Body of pancreas (tissue), 4 donors: ENCODE measurements at regions not wholly inside any gene's neighbourhood (a gene's known extent, or its start where the extent isn't known, plus 50 kb on each side); places are given as distances from the start of the nearest gene placed in this dataset.

ENCODE experiments used
- ATAC-seq: fragments of 150-250 bp; one replicate; pipeline ENCODE4 v1.9.1; 2016
- DNase-seq, 4 donors: peaks; one replicate each; pipeline ENCODE4 v3.0.0-alpha.2; 2019
- H3K27ac ChIP-seq, 4 donors: fragments of 200-600 bp; sonication (generic); 1 replicate in 3 of 4; 2 replicates in 1 of 4; pipeline versions ENCODE4 v1.5.1 to v1.6.1; 2016 to 2019; ENCODE audit warnings: mild to moderate bottlenecking in 1 of 4, mixed read lengths in 1 of 4, moderate library complexity in 1 of 4
- H3K27me3 ChIP-seq, 2 donors: fragments of 200-600 bp; sonication (generic); one replicate each; pipeline ENCODE4 v1.6.0; 2016; ENCODE audit warnings: mild to moderate bottlenecking in 1 of 2
- H3K36me3 ChIP-seq, 2 donors: fragments of 200-600 bp; sonication (generic); replicated peaks in 1 of 2; 2 replicates each; pipeline ENCODE4 v1.5.1; 2016; ENCODE audit warnings: low read depth in 2 of 2; ENCODE audit not compliant: insufficient read depth in 1 of 2
- H3K4me1 ChIP-seq: fragments of 200-600 bp; sonication (generic); one replicate; pipeline ENCODE4 v1.6.0; 2016
- H3K4me3 ChIP-seq, 2 donors: fragments of 200-600 bp; sonication (generic); 1 replicate in 1 of 2; 2 replicates in 1 of 2; pipeline ENCODE4 v1.5.1; 2016 to 2019
- H3K9me3 ChIP-seq, 3 donors: fragments of 200-600 bp; sonication (generic); 1 replicate in 2 of 3; 2 replicates in 1 of 3; pipeline ENCODE4 v1.5.1; 2016
- CTCF ChIP-seq, 7 experiments: fragments of 450-650 bp in 4 of 7; fragments of 200-600 bp in 3 of 7; sonication (generic) in 3 of 7; IDR thresholded peaks; one replicate each; pipeline ENCODE4 v1.5.1; 2016 to 2019; ENCODE audit warnings: antibody characterized with exemption in 7 of 7
- POLR2A ChIP-seq, 3 donors: fragments of 450-650 bp; IDR thresholded peaks; one replicate each; pipeline ENCODE4 v1.6.1; 2016; ENCODE audit warnings: antibody characterized with exemption in 3 of 3, mild to moderate bottlenecking in 2 of 3
- WGBS, 2 donors: methylation state at CpG; one replicate each; pipeline ENCODE4 v1.1.5; 2017; 5-methylcytosine and 5-hydroxymethylcytosine counted together
- intact Hi-C: fragments of 100-400 bp; cut with DNase I; formaldehyde crosslinking; loops from one replicate; pipeline ENCODE4 v1.15.1; 2023

GRCh38 chr2:151178207-151178606 is 83.5 kb downstream of the RBM43 start:
- Histone ChIP-seq H3K4me3 (no peak overlapping the region), H3K27me3 (no peaks in the 10 kb centered on the region), H3K36me3 (no peaks in the 10 kb centered on the region), H3K4me1 (no peaks in the 10 kb centered on the region), H3K9me3 (no peaks in the 10 kb centered on the region), H3K27ac (no peak overlapping the region)
- DNase-seq, result no peak
- intact Hi-C loops, result no loop called here
- no peak for TF ChIP-seq POLR2A (IDR thresholded peaks at IDR 0.05)
- no peak for TF ChIP-seq CTCF (IDR thresholded peaks at IDR 0.05)
- ATAC-seq, result no peak
- WGBS, 2 donors, result 56 to 65% methylated on average over 5 of the region's 5 CpGs

- H3K27ac ChIP-seq, result no peak overlapping the region
- no peaks in the 10 kb centered on the region for H3K36me3 ChIP-seq
- no peaks in the 10 kb centered on the region for H3K9me3 ChIP-seq
- H3K4me3 ChIP-seq, result no peak overlapping the region
- H3K27me3 ChIP-seq, result no peaks in the 10 kb centered on the region
- TF ChIP-seq POLR2A (IDR thresholded peaks at IDR 0.05) (no peak), CTCF (IDR thresholded peaks at IDR 0.05) (no peak)
- WGBS, 2 donors, result 80 to 85% methylated on average over 4 of the region's 4 CpGs
- H3K4me1 ChIP-seq, result no peaks in the 10 kb centered on the region
- intact Hi-C loops, result no loop called here
- ATAC-seq (no peak), DNase-seq (no peak)
Measured at GRCh38 chr2:151177756-151178155, 83.9 kb downstream of the RBM43 start.

GRCh38 chr2:151176661-151177060 is 85.0 kb downstream of the RBM43 start:
- H3K36me3 ChIP-seq, result no peaks in the 10 kb centered on the region
- intact Hi-C loops, result no loop called here
- H3K27me3 ChIP-seq, result no peaks in the 10 kb centered on the region
- no peak overlapping the region for H3K4me3 ChIP-seq
- no peaks in the 10 kb centered on the region for H3K9me3 ChIP-seq
- ATAC-seq (no peak), DNase-seq (no peak)
- no peaks in the 10 kb centered on the region for H3K4me1 ChIP-seq
- TF ChIP-seq CTCF (IDR thresholded peaks at IDR 0.05), result no peak
- TF ChIP-seq POLR2A (IDR thresholded peaks at IDR 0.05), result no peak
- WGBS, 2 donors, result 47 to 49% methylated on average over 3 of the region's 3 CpGs
- H3K27ac ChIP-seq, result no peak overlapping the region

- ATAC-seq, result no peak
- TF ChIP-seq CTCF (IDR thresholded peaks at IDR 0.05) (no peak), POLR2A (IDR thresholded peaks at IDR 0.05) (no peak)
- Histone ChIP-seq H3K27ac (no peak overlapping the region), H3K4me3 (no peak overlapping the region), H3K27me3 (no peaks in the 10 kb centered on the region), H3K9me3 (no peaks in the 10 kb centered on the region), H3K36me3 (no peaks in the 10 kb centered on the region), H3K4me1 (no peaks in the 10 kb centered on the region)
- WGBS, 2 donors, result 54 to 55% methylated on average over 5 of the region's 5 CpGs
- no peak for DNase-seq
- intact Hi-C loops, result no loop called here
Measured at GRCh38 chr2:151175864-151176263, 85.8 kb downstream of the RBM43 start.

GRCh38 chr2:151174127-151174526 is 87.5 kb downstream of the RBM43 start:
- Histone ChIP-seq H3K9me3 (no peaks in the 10 kb centered on the region), H3K27ac (no peak overlapping the region), H3K4me3 (no peak overlapping the region), H3K4me1 (no peaks in the 10 kb centered on the region), H3K36me3 (no peaks in the 10 kb centered on the region), H3K27me3 (no peaks in the 10 kb centered on the region)
- no peak for DNase-seq
- intact Hi-C loops, result no loop called here
- TF ChIP-seq POLR2A (IDR thresholded peaks at IDR 0.05) (no peak), CTCF (IDR thresholded peaks at IDR 0.05) (no peak)
- no peak for ATAC-seq
- WGBS, 2 donors, result 68 to 76% methylated on average over 2 of the region's 2 CpGs
